ENCODE measurements at regions not wholly inside any gene's neighbourhood (a gene's known extent, or its start where the extent isn't known, plus 50 kb on each side); places are given as distances from the start of the nearest gene placed in this dataset.

DNA sequence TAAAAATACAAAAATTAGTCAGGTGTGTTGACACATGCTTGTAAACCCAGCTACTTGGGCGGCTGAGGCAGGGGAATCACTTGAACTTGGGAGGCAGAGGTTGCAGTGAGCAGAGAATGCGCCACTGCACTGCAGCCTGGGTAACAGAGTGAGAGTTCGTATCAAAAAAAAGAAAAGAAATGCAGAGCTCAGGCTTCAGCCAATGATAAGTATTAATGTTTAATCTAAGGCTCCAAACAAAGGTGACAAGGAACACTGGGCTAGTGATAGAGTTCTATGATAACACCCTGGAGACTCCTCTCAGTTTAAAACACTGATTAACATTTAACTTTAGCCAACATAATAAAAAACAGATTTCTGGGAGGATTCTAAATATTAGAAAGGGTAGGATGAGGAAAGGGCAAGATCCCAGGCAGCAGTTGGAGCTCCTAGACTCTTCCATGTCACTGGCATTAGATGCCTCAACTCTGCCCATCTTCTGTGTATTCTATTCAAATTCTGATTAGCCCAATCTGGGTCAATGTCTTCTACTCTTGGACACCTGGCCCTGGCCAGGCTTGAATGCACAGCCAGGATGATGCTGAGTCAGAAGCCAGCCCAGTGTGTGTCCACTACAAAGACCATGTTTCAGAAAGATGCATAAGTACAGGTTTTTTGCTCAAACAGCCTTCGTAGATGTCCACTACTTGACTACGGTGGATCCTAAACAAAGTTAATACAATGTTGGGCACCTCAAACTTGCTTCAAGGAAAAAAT lies 91.0 kb upstream of the FAM169A start:
- no peak for DNase-seq
- intact Hi-C loops (cut with DNase I): no loop called here

DNA sequence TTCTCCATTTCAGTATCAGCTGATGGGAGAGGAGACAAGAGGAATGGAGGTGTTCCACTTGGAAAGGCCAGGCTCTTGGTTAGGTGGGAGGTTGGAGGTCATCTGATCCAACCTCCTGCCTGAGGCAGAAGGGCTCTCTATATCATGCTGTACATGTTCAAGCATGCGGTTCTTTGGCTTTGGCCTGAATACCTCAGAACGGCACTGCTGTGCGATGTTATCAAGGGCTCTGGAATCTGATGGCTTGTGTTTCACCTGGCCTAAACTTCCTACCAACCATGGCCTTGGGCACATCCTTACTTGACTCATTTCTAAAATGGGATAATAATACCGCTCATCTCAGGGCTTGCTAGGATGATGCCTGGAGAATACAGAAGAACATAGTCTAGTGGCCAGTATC lies 90.1 kb upstream of the FAM169A start:
- DNase-seq: no peak
- intact Hi-C loops (cut with DNase I): no loop called here

DNA sequence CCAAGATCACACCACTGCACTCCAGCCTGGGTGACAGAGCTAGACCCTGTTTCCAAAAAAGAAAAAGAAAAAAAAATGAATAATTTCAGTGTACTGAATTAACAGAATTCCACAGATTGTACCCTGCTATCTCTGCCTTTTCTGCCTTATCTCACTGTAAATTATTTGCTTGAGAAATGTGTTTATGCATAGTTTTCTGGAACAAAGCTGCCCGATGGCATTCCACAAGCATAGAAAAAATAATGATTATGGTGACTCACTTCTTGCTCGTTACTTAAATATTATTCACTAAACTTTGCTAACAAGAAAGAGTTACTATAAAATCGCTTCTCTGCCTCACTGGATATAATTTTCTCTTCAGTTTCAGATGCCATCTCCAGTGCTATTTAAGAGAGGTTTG lies 88.7 kb upstream of the FAM169A start:
- intact Hi-C loops (cut with DNase I): no loop called here
- no peak for DNase-seq

DNA sequence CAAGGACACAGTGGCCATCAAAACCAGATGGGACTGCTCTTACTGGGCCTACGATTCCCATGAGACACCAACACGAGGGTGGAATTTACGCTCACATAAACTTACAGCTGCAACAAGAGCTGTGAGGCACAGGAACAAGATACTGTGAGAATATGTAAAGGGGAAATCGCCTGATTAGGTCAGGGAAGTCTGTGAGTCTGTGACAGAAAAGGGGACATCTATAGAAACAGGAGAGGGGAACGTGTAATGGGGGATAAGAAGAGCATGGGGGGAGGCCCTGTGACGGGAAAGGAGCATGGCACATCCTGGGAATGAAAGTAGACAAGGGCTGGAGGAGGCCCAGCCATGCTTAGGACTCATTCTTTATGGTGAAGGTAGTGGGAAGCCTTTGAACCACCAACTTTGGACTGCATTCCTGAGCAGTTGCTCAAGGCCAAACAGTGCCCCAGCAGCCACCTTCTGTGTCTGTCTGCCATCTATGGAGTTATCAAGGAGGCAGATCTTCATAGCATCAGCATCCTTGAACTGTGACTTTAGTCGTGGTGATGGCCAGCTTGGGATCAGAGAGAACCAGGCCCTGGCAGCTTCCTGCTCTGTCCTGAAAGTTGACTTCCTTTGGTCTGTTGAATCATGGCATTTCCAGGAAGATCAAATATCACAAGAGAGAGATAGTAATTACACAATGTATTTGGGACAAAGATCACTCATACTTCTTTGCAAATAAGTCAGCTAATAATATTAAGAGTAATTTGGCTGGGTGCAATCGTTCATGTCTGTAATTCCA lies 87.9 kb upstream of the FAM169A start:
- no peak for DNase-seq
- intact Hi-C loops (cut with DNase I): no loop called here

DNA sequence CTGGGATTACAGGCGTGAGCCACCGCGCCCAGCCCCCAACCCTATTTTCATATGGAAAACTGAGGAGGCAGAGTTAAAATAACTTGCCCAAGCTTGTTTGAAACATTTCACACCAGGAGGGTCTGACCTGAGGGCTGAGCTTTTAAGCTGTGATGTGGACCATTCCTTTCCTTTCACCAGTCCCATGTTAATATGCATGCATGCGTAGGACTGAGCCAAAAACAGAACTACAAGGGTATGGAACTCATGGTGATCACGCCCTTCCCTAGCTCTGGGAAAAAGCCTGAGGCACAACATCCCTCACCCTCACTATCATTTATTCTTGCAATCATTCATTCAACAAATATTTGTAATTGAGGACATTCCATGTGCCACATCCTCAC lies 87.4 kb upstream of the FAM169A start:
- intact Hi-C loops (cut with DNase I): no loop called here
- no peak for DNase-seq

DNA sequence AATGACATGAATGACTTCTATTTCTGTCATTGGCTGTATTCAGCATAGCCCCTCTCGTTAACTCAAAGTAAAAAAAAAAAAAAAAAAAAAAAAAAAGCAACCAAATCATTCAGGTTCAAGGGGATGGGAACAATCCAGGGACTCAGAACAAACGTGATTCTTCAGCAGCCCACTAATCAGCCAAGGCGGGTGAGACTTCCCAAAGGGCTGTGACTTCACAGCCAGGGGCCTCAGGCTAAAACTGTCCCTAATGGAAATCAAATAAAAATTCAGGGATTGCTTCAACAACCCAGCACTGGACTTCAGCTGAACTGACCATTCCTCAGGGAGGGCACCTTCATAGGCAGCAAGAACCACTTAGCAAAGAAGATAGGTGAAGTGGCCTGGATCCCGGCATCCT lies 86.2 kb upstream of the FAM169A start:
- intact Hi-C loops (cut with DNase I): no loop called here
- no peak for DNase-seq

DNA sequence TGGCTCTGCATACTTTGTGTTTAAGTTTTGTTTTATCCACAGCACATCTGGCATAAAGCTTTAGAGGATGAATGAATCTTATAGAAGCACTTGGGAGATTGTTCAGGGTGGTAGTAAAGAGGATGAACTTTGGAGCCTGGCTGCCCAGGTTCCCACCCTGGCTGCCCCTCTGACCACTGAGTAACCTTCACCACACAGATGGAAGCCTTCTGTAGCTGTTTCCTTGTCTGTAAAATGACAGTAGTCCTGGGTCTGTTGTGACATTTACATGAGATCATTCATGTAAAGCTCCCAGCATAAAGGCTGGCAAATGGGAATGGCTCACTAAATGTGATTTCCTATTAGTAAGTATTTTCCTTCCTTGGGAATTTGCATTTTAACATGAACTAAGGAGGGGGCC lies 85.7 kb upstream of the FAM169A start:
- intact Hi-C loops (cut with DNase I): no loop called here
- no peak for DNase-seq

DNA sequence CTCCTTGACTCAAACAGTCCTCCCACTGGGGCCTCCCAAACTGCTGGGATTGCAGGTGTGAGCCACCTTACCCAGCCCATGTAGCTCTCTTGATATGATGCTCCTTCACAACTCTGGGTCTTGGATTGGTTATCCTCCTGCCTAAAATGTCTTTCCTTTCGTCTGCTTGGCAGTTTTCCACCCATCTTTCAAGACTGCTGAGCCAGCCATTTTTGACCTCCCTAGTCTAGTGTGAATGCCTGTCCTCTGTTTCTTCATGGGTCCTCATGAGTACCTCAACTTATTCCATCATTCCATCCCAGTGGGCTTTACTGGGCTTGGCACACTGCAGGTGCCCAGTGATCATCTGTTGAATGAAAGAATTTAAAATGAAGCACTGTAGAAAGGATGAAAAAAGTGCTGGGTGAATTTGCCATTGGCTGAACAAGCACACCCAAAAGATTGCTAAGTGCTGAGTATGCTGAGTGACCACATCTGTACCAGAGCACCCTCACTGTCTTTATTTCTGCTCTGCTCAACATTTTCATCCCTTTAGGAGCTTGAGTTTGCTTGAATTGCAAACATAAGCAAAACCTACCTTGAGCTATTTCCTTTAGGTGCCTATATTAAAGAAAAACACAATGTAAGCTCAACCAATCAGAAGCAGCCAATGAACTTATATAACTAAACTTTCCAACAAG lies 84.8 kb upstream of the FAM169A start:
- no peak for DNase-seq
- intact Hi-C loops (cut with DNase I): no loop called here

DNA sequence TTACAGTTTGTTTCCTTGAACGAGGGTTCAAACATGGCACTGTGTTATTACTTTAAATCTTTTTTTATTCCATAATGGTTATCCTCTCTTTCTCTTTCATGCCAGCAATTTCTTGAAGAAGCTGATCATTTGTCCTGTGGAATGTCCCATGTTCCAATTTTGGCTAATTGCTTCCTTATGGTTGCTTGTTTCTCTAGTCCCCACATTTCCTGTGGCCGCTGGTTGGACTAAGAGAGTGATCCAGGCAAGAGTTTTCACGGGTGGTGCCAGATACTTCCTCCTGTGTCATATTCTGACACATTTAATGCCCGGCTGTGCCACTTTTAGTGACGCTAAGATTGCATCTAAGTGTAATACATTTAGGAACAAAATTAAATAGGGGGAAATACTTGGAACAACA lies 83.8 kb upstream of the FAM169A start:
- intact Hi-C loops (cut with DNase I): no loop called here
- no peak for DNase-seq

DNA sequence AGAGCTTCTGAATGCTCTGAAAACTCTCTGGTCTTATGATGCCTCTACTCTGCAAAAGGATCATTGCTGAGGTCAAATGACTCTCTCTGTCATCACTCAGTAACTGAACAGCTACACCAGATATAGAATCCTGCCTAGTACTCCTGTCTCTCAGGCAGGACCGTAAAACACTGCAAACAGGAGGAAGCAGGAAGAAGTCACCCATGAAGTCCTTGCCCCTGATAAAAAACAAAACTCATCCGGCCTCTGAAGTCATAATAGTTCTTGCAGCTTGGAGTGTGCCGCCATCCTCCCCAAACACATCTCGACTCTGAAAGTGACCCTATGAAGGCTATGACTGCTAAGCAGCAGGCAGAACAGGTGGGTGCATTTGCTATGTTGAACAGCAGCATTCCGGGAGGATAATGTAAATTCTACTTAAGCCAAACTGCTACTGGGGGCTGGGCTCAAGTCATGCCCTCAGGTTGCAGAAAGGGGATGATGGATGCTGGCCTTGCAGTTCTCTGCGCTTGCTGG lies 81.9 kb upstream of the FAM169A start:
- intact Hi-C loops (cut with DNase I): no loop called here
- no peak for DNase-seq

DNA sequence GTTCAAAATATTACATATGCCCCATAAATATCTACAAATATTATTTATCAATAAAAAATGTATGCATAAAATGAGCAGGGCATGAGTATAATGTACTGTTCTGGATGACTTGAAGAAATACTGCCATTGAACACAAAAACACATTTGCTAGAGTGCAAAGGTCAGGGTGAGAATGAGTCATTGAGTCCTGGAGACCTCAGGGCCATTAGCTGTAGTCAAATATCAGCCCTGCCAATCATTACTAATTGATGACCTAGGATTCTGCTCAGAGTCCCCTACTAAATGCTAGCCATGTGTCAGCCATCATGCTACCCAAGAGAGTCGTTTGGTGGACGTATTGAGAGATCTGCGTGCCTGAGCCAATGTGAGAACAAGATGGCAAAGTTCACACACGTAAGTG lies 80.3 kb upstream of the FAM169A start:
- intact Hi-C loops (cut with DNase I): no loop called here
- no peak for DNase-seq

DNA sequence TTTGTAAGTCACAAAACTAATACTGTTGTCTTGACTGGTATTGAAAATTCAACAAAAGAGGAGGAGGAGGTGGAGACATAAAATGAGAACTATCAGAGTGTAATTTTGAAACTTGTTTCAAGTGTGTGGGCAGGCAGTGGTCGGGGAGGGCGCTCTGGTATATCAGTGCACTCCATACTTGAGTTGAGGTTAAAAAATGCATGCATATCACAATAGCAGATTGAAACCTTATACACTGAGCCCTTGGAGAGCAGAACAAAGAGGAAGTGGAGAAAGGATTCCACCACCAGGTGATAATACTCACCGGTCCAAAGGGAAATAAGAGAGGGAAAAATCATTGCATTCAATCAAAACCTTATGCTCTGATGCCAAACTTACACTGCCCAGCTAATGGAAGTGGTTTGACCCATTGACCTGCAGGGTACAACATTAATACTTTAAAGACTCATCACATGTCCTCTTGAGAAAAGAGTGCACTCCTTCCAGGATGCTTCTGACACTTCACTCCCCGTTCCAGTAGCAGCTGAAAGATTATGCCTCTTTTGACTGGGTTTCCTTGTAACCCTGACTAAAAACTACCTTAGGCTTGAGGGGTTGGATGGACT lies 79.5 kb upstream of the FAM169A start:
- no peak for DNase-seq
- intact Hi-C loops (cut with DNase I): no loop called here

DNA sequence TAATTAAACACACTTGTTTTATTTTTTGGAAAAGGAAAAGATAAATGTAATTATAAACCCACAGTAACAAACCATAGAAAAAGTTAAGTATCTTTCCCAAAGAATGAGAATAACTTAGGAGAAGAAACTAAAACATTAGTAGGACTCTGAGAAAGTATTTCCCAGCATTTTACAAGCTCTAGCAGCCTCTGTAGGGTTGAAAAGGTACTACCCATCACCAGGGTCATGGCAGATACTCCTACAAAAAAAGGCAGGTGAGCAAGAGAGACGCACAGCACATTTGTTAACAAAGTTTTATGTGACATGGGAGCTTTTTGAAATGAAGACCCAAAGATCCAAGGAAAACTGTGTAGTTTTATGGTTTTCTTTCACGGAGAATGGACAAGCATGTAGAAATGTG lies 77.7 kb upstream of the FAM169A start:
- intact Hi-C loops (cut with DNase I): no loop called here
- no peak for DNase-seq

DNA sequence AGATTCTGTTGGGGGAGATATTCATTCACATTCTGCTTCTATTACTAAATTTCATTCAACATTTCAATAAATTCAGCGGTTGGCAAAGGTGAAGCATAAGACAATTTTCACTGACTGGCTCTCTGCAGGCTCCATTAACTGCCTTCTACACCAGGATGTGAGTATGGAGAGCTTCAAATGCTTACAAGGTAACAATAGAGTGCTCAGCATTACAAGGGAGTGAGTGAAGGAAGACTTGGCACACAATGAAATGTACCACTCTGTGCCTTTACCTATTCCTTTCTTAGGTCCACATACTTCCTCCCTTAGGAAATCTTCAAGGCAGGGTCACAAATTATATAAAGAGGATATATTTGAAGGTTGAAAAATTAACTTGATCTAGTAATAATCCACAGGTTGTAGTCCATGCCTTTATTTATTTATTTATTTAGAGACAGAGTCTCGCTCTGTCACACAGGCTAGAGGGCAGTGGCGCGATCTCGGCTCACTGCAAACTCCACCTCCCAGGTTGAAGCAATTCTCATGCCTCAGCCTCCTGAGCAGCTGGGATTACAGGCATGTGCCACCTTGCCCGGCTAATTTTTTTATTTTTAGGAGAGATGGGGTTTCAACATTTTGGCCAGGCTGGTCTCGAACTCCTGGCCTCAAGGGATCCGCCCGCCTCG lies 76.6 kb upstream of the FAM169A start:
- intact Hi-C loops (cut with DNase I): no loop called here
- no peak for DNase-seq

DNA sequence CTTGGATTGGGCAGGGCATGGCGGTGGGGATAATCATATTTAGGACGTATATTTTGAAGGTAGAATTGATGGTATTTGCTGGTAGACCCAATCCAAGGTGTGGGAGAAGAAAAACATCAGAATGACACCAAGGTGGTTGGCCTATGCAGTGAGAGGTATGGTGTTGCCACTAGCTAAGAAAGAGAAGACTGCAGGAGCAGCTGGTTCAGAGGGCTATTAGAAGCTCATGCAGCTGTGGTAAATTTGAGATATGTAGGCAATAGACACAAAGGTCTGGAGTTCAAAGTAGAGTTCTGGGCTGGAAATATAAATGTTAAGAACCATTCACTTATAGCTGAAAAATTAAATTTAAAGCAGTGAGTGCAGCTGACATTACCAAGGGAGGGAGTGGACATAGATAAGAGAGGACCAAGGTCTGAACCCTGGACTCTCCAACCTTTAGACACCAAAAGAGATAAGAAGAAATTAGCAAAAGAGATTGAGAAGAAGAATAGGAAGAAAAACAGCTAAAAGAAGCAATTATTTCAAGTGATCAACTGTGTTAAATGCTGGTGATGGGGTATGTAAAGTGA lies 74.7 kb upstream of the FAM169A start:
- intact Hi-C loops (cut with DNase I): no loop called here
- no peak for DNase-seq

DNA sequence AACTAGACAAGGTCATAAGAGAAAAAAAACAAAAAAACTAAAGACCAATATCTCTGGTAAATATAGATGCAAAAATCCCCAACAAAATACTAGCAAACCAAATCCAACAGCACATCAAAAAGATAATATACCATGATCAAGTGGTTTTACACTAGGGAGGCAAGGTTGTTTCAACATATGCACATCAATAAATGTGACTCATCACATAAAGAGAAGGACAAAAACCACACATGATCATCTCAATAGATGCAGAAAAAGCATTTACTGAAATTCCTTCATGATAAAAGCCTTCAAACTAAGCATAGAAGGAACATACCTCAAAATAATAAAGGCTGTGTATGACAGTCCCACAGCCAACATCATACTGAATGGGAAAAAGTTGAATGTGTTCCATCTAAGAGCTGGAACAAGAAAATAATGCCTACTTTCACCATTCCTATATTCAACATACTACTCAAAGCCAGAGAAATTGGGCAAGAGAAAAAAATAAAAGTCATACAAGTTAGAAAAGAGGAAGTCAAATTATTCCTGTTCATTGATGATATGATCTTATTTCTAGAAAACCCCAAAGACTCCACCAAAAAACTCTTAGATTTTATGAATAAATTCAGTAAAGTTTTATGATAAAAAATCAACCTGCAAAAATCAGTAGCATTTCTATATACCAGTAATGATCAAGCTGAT lies 72.2 kb upstream of the FAM169A start:
- intact Hi-C loops (cut with DNase I): no loop called here
- DNase-seq: no peak

DNA sequence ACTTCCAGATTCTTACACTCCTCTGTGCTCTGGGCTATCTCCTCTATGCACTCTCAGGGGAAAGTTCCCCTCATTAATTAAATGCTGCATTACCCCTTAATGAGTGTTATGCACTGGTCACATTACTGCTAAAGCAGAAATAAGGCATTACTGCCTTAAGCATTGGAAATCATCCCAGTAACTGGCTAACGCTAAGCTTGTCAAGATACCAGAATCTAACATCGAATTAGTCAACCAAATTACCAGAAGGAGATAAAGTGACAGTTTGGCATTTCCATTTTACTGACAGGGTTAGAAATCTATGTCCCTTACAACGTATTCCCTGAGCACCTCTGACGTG lies 69.5 kb upstream of the FAM169A start:
- DNase-seq: no peak
- intact Hi-C loops (cut with DNase I): no loop called here

DNA sequence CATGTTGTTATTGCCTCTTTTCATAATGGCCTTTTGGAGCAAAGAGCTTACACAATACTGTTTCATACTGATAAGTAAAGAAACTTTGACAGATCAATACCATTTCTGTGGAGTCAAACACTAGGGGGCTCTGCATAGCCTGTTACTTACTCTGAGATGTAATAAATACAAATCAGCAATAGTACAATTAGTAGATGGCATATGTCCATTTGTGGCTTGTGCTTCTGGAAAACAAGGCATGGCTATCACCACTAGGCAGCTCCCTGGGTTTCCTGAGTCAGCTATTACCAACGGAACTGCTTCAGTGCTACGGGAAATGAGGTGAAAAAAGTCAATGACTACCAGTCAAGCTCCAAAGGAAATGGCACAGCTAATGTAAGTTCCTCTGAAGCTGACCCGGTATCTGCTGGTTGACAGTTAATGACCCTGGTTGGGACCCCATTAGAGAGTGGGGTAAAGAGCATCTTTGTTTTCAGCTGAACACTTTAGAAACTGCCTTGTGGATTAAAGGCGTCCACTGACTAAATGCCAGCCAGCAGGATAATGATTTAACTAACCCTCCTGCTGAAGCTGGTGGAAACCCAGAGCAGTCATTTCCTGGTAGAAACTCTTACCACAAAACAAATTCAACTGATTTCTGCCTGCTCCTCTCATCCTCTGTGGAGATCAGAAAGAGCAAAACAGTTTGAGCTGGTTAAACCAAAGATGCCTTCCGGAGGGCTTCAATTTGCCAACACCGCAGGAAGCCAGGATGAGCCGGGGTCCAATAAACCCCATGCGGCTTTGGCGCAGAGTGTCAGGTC lies 69.0 kb upstream of the FAM169A start:
- intact Hi-C loops (cut with DNase I): no loop called here
- DNase-seq: peak in 12 of 42 donors; percentile 3 to 48 (median 18)

Data from head of caudate nucleus (tissue), 42 donors.